Muscle layer of colon (tissue), 2 donors: ENCODE measurements at regions not wholly inside any gene's neighbourhood (a gene's known extent, or its start where the extent isn't known, plus 50 kb on each side); places are given as distances from the start of the nearest gene placed in this dataset.

Source experiments
- H3K27ac ChIP-seq: one replicate; pipeline ENCODE4 v1.7.0; 2013; ENCODE audit warnings: low read depth, mild to moderate bottlenecking, low read length, moderate library complexity
- H3K27me3 ChIP-seq, 2 donors: one replicate each; pipeline ENCODE4 v1.7.0; 2013; ENCODE audit warnings: low read length in 2 of 2, mild to moderate bottlenecking in 2 of 2; ENCODE audit not compliant: insufficient read depth in 2 of 2, control insufficient read depth in 1 of 2
- H3K36me3 ChIP-seq: one replicate; pipeline ENCODE4 v1.7.0; 2013; ENCODE audit warnings: mild to moderate bottlenecking, low read length; ENCODE audit not compliant: insufficient read depth
- H3K4me1 ChIP-seq: one replicate; pipeline ENCODE4 v1.7.0; 2013; ENCODE audit warnings: mild to moderate bottlenecking, low read length; ENCODE audit not compliant: insufficient read depth
- H3K4me3 ChIP-seq, 2 donors: one replicate each; pipeline ENCODE4 v1.7.0; 2013; ENCODE audit warnings: low read length in 2 of 2, low read depth in 1 of 2, mild to moderate bottlenecking in 1 of 2, moderate library complexity in 1 of 2
- H3K9ac ChIP-seq: one replicate; pipeline ENCODE4 v1.7.0; 2013; ENCODE audit warnings: low read length
- H3K9me3 ChIP-seq: one replicate; pipeline ENCODE4 v1.7.0; 2013; ENCODE audit warnings: mild to moderate bottlenecking, low read length
- donor health status: abdominal sarcoma.
- donor health status: Adenocarcinoma of cecum.

DNA sequence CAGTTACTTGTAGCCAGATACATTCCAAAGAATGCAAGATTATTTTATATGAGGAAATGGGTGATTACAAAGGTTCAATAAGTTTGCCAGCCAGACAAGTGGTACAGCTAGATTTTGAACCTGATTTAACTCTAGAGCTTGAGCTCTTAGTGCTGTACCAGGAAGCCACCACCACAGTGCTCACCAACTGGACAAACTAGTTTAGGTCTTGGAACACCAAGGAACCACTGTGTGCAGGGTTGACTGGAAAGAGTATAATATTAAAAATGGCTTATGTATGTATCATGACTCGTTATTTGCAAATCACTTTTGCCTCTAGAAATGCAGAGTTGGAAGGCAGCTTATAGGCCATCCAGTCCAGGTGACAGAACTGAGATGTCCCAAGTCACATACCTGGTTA lies 177.2 kb downstream of the TXNL1 start:
- H3K27me3 ChIP-seq: no peaks in the 10 kb centered on the region
- peaks cover 10% of the 10 kb centered on the region for H3K4me1 ChIP-seq
- no peaks in the 10 kb centered on the region for H3K36me3 ChIP-seq
- no peak overlapping the region for H3K27ac ChIP-seq
- H3K4me3 ChIP-seq: no peak overlapping the region
- H3K9ac ChIP-seq: no peak overlapping the region
- H3K9me3 ChIP-seq: no peaks in the 10 kb centered on the region

DNA sequence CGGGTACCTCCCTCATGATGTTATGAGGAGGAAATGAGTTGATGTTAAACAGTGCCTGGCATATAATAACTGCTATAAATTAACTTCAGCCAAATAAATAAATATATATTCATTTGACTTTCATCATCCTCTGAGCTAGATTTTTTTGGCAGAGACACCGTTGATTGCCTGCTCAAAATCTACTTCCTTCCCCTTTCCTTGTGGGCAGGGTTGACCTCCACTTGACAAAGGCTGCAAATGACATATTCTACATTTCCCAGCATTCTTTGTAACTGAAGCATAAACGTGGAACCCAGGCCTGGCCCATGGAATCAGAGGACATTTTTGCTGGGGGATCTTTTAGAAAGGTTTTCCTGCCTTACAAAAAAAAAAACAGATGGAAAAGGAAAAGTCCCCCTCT lies 177.8 kb downstream of the TXNL1 start:
- no peak overlapping the region for H3K27ac ChIP-seq
- H3K9ac ChIP-seq: no peak overlapping the region
- H3K4me3 ChIP-seq: no peak overlapping the region
- H3K9me3 ChIP-seq: no peaks in the 10 kb centered on the region
- H3K4me1 ChIP-seq: peaks cover 10% of the 10 kb centered on the region
- no peaks in the 10 kb centered on the region for H3K27me3 ChIP-seq
- H3K36me3 ChIP-seq: no peaks in the 10 kb centered on the region

- H3K9ac ChIP-seq: no peak overlapping the region
- peaks cover 10% of the 10 kb centered on the region for H3K4me1 ChIP-seq
- H3K27ac ChIP-seq: no peak overlapping the region
- H3K9me3 ChIP-seq: no peaks in the 10 kb centered on the region
- no peaks in the 10 kb centered on the region for H3K36me3 ChIP-seq
- H3K4me3 ChIP-seq: no peak overlapping the region
- H3K27me3 ChIP-seq: no peaks in the 10 kb centered on the region
Measured at GRCh38 chr18:56458770-56459712, 179.4 kb downstream of the TXNL1 start.

DNA sequence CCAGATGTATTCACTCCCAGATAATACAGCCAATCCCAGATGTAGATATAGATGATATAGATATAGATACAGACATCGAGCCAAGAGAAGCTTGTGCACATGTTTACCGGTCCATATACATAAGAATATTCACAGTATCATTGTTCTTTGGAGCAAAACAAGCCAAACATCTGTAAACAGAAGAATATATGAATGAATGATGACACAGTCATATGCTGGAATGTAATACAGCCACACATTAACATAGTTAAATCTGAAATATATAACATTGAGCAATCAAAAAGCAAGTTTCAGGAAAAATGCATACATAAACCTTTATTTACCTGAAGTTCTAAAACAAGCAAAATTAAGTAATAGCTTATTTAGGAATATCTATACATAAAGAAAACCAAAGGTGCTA lies 182.5 kb downstream of the TXNL1 start:
- Histone ChIP-seq H3K9ac (no peak overlapping the region), H3K36me3 (no peaks in the 10 kb centered on the region)

GRCh38 chr18:56455141-56455540 lies 183.3 kb downstream of the TXNL1 start:
- Histone ChIP-seq H3K27me3 (no peaks in the 10 kb centered on the region), H3K36me3 (no peaks in the 10 kb centered on the region), H3K9me3 (no peaks in the 10 kb centered on the region), H3K9ac (no peak overlapping the region), H3K4me1 (peaks cover 10% of the 10 kb centered on the region), H3K27ac (no peak overlapping the region), H3K4me3 (no peak overlapping the region)

More for the DNA sequence above, 182.5 kb downstream of the TXNL1 start:
- H3K9me3 ChIP-seq: no peaks in the 10 kb centered on the region
- no peak overlapping the region for H3K27ac ChIP-seq
- H3K4me1 ChIP-seq: peaks cover 10% of the 10 kb centered on the region
- H3K27me3 ChIP-seq: no peaks in the 10 kb centered on the region
- no peak overlapping the region for H3K4me3 ChIP-seq

DNA sequence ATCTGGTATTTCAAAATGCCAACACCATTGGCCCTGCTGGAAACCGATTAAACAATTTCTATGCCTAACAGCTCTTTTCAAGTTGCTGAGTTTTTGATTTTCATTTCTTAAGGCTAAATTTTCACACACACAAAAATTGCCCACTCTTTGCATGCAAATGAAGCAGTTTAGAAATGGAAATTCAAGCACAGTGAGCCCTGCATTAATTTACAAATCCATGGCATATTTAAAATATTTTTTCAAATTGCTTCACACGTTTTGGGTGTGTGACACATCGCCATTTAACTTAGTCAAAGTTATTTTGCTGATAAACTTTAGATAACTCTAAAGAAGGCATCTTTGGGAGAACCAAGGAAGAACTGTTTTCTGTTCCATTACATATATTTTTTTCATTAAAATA lies 184.8 kb downstream of the TXNL1 start:
- Histone ChIP-seq H3K36me3 (no peaks in the 10 kb centered on the region), H3K9me3 (no peaks in the 10 kb centered on the region), H3K27me3 (no peaks in the 10 kb centered on the region), H3K27ac (no peak overlapping the region), H3K9ac (no peak overlapping the region), H3K4me3 (no peak overlapping the region), H3K4me1 (peaks cover 2% of the 10 kb centered on the region)

- H3K27me3 ChIP-seq: no peaks in the 10 kb centered on the region
- H3K4me3 ChIP-seq: no peak overlapping the region
- no peak overlapping the region for H3K27ac ChIP-seq
- no peaks in the 10 kb centered on the region for H3K9me3 ChIP-seq
- no peak overlapping the region for H3K9ac ChIP-seq
- no peaks in the 10 kb centered on the region for H3K36me3 ChIP-seq
- H3K4me1 ChIP-seq: no peaks in the 10 kb centered on the region
Measured at GRCh38 chr18:56451188-56451587, 187.2 kb downstream of the TXNL1 start.

DNA sequence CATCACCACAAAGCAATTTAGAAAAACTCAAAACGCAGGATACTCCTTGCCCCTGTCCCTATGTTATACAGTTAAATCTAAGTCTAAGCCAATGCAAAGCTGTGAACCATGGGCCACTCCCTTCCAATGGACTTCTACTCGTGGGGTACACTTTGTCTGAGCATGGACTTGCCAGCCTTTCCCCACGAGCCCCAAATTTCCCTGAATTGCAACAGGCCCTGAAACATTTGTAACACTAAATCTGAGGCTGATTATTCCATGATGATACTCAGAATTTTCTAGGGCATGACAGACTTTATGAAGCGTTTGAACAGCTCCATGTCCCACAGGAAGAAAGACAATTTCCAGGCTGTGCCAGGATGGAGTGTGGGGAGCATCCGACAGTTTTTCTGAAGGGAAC lies 189.6 kb downstream of the TXNL1 start:
- H3K27me3 ChIP-seq: no peaks in the 10 kb centered on the region
- no peaks in the 10 kb centered on the region for H3K36me3 ChIP-seq
- H3K9ac ChIP-seq: no peak overlapping the region
- no peaks in the 10 kb centered on the region for H3K4me1 ChIP-seq
- H3K27ac ChIP-seq: no peak overlapping the region
- no peak overlapping the region for H3K4me3 ChIP-seq
- no peaks in the 10 kb centered on the region for H3K9me3 ChIP-seq

DNA sequence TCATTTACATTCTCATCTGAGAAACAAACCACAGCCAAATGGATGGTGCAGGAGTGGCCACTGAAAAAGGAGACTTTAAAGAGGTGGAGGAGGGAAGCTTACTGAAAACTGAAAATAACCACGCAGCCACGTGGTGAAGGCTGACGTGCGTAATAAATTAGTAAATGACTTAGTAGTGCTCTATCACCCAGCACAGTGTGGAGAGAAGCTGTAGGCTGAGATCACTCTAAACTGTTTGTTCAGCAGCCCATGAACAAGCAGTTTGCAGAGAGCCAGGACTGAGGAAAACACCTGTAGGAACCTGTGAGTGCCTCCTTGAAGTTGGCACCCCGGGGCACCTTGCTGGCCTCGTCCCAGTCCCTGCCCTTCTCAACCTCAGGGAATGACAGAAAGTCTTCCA lies 193.0 kb downstream of the TXNL1 start:
- H3K4me3 ChIP-seq: no peak overlapping the region
- no peak overlapping the region for H3K27ac ChIP-seq
- H3K9ac ChIP-seq: no peak overlapping the region
- no peaks in the 10 kb centered on the region for H3K9me3 ChIP-seq
- no peaks in the 10 kb centered on the region for H3K36me3 ChIP-seq
- no peaks in the 10 kb centered on the region for H3K27me3 ChIP-seq
- no peaks in the 10 kb centered on the region for H3K4me1 ChIP-seq

DNA sequence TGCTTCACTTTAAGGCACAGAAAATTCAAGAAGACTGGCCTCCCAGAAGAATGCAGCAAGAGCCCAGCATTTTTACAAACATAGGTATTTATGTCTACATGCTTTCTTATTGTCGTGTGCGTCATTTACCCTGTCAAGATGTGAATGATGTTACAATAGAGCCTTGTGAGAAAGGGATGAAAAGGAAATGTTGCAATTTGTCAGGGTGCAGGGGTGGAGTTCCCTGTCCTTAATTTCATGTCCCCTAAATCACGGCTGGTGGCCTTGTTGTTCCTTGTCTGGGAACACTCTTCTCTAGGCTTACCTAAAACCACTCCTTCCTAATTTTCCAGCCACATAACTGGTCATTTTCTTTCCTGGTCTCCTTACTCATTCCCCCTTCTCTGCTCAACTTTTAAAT lies 194.2 kb downstream of the TXNL1 start:
- H3K36me3 ChIP-seq: no peaks in the 10 kb centered on the region
- H3K9ac ChIP-seq: no peak overlapping the region
- no peaks in the 10 kb centered on the region for H3K4me1 ChIP-seq
- no peak overlapping the region for H3K4me3 ChIP-seq
- H3K27ac ChIP-seq: no peak overlapping the region
- H3K27me3 ChIP-seq: no peaks in the 10 kb centered on the region
- no peaks in the 10 kb centered on the region for H3K9me3 ChIP-seq

DNA sequence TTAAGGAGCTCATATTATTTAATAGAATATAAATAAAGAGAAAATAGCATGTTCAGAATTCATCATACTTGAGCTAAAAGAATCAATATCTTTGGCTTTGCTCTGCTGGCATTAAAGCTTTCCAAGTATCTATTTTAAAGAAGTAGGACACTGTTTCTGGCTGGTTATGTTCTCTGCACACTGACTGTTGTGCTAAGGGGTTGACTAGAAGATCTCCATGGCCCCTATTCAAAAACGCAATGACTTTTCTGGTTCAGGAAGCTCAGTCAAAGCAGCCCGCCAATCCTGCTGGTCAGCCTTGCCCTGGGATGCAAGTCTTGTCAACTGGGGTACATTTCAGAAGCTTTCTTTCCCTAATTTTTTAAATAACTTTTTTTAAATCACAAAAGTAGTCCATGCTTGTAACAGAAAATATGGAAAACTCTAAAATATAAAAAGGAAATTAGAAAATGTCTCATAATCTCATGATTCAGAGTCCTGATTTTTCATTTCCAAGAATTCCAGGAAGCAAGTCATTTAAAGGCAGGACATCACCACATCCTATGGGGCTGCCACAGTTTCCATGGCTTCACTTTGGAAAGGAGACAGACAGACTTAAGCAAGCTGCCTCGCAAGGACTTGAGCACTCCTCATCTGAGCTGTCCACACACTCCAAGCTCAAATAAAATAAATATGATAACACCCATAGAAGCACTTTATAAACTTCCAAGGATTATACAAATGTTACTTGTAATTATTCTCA lies 195.1 kb downstream of the TXNL1 start:
- Histone ChIP-seq H3K4me1 (no peaks in the 10 kb centered on the region), H3K4me3 (no peak overlapping the region), H3K27me3 (no peaks in the 10 kb centered on the region), H3K9me3 (no peaks in the 10 kb centered on the region), H3K27ac (no peak overlapping the region), H3K9ac (no peak overlapping the region), H3K36me3 (no peaks in the 10 kb centered on the region)
